Thyroid gland (tissue), 4 donors: ENCODE measurements at regions not wholly inside any gene's neighbourhood (a gene's known extent, or its start where the extent isn't known, plus 50 kb on each side); places are given as distances from the start of the nearest gene placed in this dataset.

ENCODE experiments used
- CTCF ChIP-seq, 6 experiments: fragments of 200-600 bp in 3 of 6; fragments of 450-650 bp in 3 of 6; sonication (generic) in 3 of 6; IDR thresholded peaks; one replicate each; pipeline ENCODE4 v1.5.1; 2016 to 2019; ENCODE audit warnings: antibody characterized with exemption in 6 of 6, mild to moderate bottlenecking in 2 of 6, inconsistent platforms in 1 of 6, moderate library complexity in 1 of 6
- POLR2A ChIP-seq, 2 donors: fragments of 450-650 bp; IDR thresholded peaks; one replicate each; pipeline ENCODE4 v1.6.1; 2017; ENCODE audit warnings: antibody characterized with exemption in 2 of 2, mild to moderate bottlenecking in 2 of 2, moderate library complexity in 1 of 2

DNA sequence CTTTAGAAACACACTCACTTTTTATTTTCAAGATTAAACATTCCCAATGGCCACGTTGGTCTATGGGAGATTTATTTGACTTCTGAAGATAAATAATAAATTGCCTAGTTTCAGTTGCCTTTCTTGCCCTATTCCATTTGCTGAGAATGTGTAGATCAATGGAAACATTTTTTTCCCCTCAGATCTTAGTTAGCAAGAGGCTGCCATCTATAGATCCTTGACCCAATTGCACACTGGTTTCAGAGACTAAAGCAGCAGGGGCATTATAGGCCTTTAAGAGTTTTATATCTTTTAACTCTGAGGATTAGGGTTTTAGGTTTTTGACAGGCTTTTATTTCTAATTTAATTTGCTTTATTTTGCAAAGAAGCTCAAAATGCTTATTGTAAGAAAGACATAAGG lies 163.2 kb upstream of the GPR26 start:
- TF ChIP-seq CTCF (IDR thresholded peaks at IDR 0.05) = no peak
- TF ChIP-seq POLR2A (IDR thresholded peaks at IDR 0.05) = no peak
